AG04450 (cell line): ENCODE measurements at regions not wholly inside any gene's neighbourhood (a gene's known extent, or its start where the extent isn't known, plus 50 kb on each side); places are given as distances from the start of the nearest gene placed in this dataset.

Experiments used
- CTCF ChIA-PET: fragments of 300-600, 350-600 bp; formaldehyde crosslinking; extraction: SDS; loops from one replicate; lab custom pipeline; 2022; ENCODE audit warnings: antibody characterized with exemption, inconsistent platforms; lab: Charles Lee
- POLR2A ChIA-PET: fragments of 350-600 bp; formaldehyde crosslinking; extraction: SDS; loops from one replicate; lab custom pipeline; 2021; ENCODE audit warnings: antibody characterized with exemption, inconsistent platforms; lab: Yijun Ruan, JAX
- DNase-seq: peaks from one replicate; pipeline ENCODE4 v3.0.0-alpha.2; 2011; ENCODE audit warnings: low read depth, low spot score
- H3K27ac ChIP-seq: one replicate; pipeline ENCODE4 v1.5.1; 2012; ENCODE audit warnings: low read depth, low read length, control low read depth
- H3K27me3 ChIP-seq: one replicate; pipeline ENCODE4 v1.6.0; 2012; ENCODE audit warnings: low read length; ENCODE audit not compliant: control insufficient read depth, insufficient read depth
- H3K4me3 ChIP-seq: 2 replicates; pipeline ENCODE4 v1.5.1; 2011; ENCODE audit warnings: mild to moderate bottlenecking, low read depth, low read length, control low read depth
- H3K9me3 ChIP-seq: 2 replicates; pipeline ENCODE4 v1.5.1; 2012; ENCODE audit warnings: low read length; ENCODE audit not compliant: control insufficient read depth, insufficient read depth
- CTCF ChIP-seq: IDR thresholded peaks from 2 replicates; pipeline ENCODE4 v1.5.1; 2011; ENCODE audit warnings: low read depth, low read length, control low read depth, inconsistent platforms

GRCh38 chr1:185537596-185537995 is 196.6 kb upstream of the HMCN1 start:
- Histone ChIP-seq H3K27ac (no peak overlapping the region), H3K9me3 (no peaks in the 10 kb centered on the region), H3K4me3 (no peak overlapping the region), H3K27me3 (no peaks in the 10 kb centered on the region)
- CTCF ChIA-PET: no interaction called here
- no peak for DNase-seq
- TF ChIP-seq CTCF: no peak
- POLR2A ChIA-PET: no interaction called here

GRCh38 chr1:185536165-185536920 is 197.8 kb upstream of the HMCN1 start:
- Histone ChIP-seq H3K27ac (no peak overlapping the region), H3K4me3 (no peak overlapping the region), H3K27me3 (no peaks in the 10 kb centered on the region), H3K9me3 (no peaks in the 10 kb centered on the region)
- ChIA-PET CTCF (no interaction called here), POLR2A (no interaction called here)
- no peak for DNase-seq
- TF ChIP-seq CTCF: no peak

GRCh38 chr1:185535621-185536020 is 198.6 kb upstream of the HMCN1 start:
- H3K27me3 ChIP-seq: no peaks in the 10 kb centered on the region
- no peak for DNase-seq
- ChIA-PET CTCF (no interaction called here), POLR2A (no interaction called here)
- no peaks in the 10 kb centered on the region for H3K9me3 ChIP-seq
- no peak for TF ChIP-seq CTCF
- no peak overlapping the region for H3K27ac ChIP-seq
- H3K4me3 ChIP-seq: no peak overlapping the region

- Histone ChIP-seq H3K27me3 (no peaks in the 10 kb centered on the region), H3K9me3 (no peaks in the 10 kb centered on the region), H3K27ac (no peak overlapping the region), H3K4me3 (no peak overlapping the region)
- no peak for TF ChIP-seq CTCF
- DNase-seq: no peak
- POLR2A ChIA-PET: no interaction called here
- CTCF ChIA-PET: no interaction called here
These were observed 199.4 kb upstream of the HMCN1 start for GRCh38 chr1:185534801-185535200.

- TF ChIP-seq CTCF: no peak
- no peaks in the 10 kb centered on the region for H3K9me3 ChIP-seq
- no peak for DNase-seq
- POLR2A ChIA-PET: no interaction called here
- CTCF ChIA-PET: no interaction called here
- H3K4me3 ChIP-seq: no peak overlapping the region
- H3K27ac ChIP-seq: no peak overlapping the region
- H3K27me3 ChIP-seq: no peaks in the 10 kb centered on the region
These were observed 200.6 kb upstream of the HMCN1 start for GRCh38 chr1:185533596-185533995.
